IMR-90 (cell line): ENCODE measurements at regions not wholly inside any gene's neighbourhood (a gene's known extent, or its start where the extent isn't known, plus 50 kb on each side); places are given as distances from the start of the nearest gene placed in this dataset.
A peak's percentile ranks its signal among the peaks of the same experiment; 100 is the strongest.

Experiments used
- ATAC-seq: fragments of 200-7000 bp; cut with Tn5 transposase; 2 replicates; pipeline ENCODE4 v1.9.1; 2020; ENCODE audit warnings: low read depth, mild to moderate bottlenecking, moderate library complexity
- BruUV-seq: library from RNA; stranded (reverse); fragments of 400-500 nt; replicated peaks from 2 replicates; lab custom pipeline; 2021; lab: Mats Ljungman, UMichigan
- CTCF ChIA-PET: fragments of 300-600 bp; formaldehyde crosslinking; extraction: SDS; loops from one replicate; lab custom pipeline; 2021; ENCODE audit warnings: antibody characterized with exemption; lab: Yijun Ruan, JAX
- POLR2A ChIA-PET: fragments of 300-600 bp; sonication (Branson Sonifier 250); formaldehyde crosslinking; loops from one replicate; lab custom pipeline; 2022; ENCODE audit warnings: antibody characterized with exemption; ENCODE audit not compliant: unreplicated experiment; lab: Charles Lee
- DNase-seq: peaks from one replicate; pipeline ENCODE4 v3.0.0; 2013
- H2AFZ ChIP-seq: replicated peaks from 2 replicates; pipeline ENCODE3; 2013; ENCODE audit warnings: low read length, mild to moderate bottlenecking; ENCODE audit not compliant: poor library complexity
- H2AK5ac ChIP-seq: 2 replicates; pipeline ENCODE4 v1.6.1; 2013; ENCODE audit warnings: low read depth, low read length, inconsistent platforms
- H2AK9ac ChIP-seq: replicated peaks from 2 replicates; pipeline ENCODE3; 2013; ENCODE audit warnings: mild to moderate bottlenecking, low read depth, low read length, moderate library complexity; ENCODE audit not compliant: poor library complexity
- H2BK120ac ChIP-seq: 2 replicates; pipeline ENCODE4 v1.6.1; 2013; ENCODE audit warnings: low read depth, low read length, inconsistent platforms
- H2BK15ac ChIP-seq: 3 replicates; pipeline ENCODE4 v1.6.1; 2013; ENCODE audit warnings: low read depth, low read length, inconsistent platforms
- H2BK20ac ChIP-seq: 2 replicates; pipeline ENCODE4 v1.6.1; 2013; ENCODE audit warnings: low read depth, mild to moderate bottlenecking, inconsistent platforms, low read length, moderate library complexity
- H2BK5ac ChIP-seq: 2 replicates; pipeline ENCODE4 v1.6.1; 2013; ENCODE audit warnings: mild to moderate bottlenecking, low read depth, low read length, inconsistent platforms; ENCODE audit not compliant: poor library complexity, severe bottlenecking
- H3K14ac ChIP-seq: replicated peaks from 2 replicates; pipeline ENCODE4 v1.6.1; 2013; ENCODE audit warnings: low read depth, low read length, inconsistent platforms
- H3K18ac ChIP-seq: 2 replicates; pipeline ENCODE4 v1.6.1; 2013; ENCODE audit warnings: low read depth, low read length, control low read depth
- H3K23ac ChIP-seq: 2 replicates; pipeline ENCODE4 v1.6.1; 2013; ENCODE audit warnings: low read depth, low read length, inconsistent platforms
- H3K27ac ChIP-seq: 2 replicates; pipeline ENCODE4 v1.5.1; 2013; ENCODE audit warnings: mild to moderate bottlenecking, control low read depth, low read length; ENCODE audit not compliant: insufficient read depth
- H3K27me3 ChIP-seq: 2 replicates; pipeline ENCODE4 v1.6.1; 2013; ENCODE audit warnings: low read length; ENCODE audit not compliant: control insufficient read depth, insufficient read depth
- H3K36me3 ChIP-seq: 2 replicates; pipeline ENCODE4 v1.6.1; 2013; ENCODE audit warnings: low read length, mixed read lengths; ENCODE audit not compliant: control insufficient read depth, insufficient read depth
- H3K4ac ChIP-seq: 2 replicates; pipeline ENCODE4 v1.6.1; 2013; ENCODE audit warnings: low read depth, low read length, inconsistent platforms
- H3K4me1 ChIP-seq: 2 replicates; pipeline ENCODE4 v1.6.1; 2013; ENCODE audit warnings: low read length, mixed read lengths; ENCODE audit not compliant: control insufficient read depth, insufficient read depth
- H3K4me2 ChIP-seq: 2 replicates; pipeline ENCODE4 v1.6.1; 2013; ENCODE audit warnings: low read depth, mild to moderate bottlenecking, control low read depth, low read length, moderate library complexity
- H3K4me3 ChIP-seq: 2 replicates; pipeline ENCODE4 v1.5.1; 2013; ENCODE audit warnings: low read depth, mild to moderate bottlenecking, control low read depth, low read length, moderate library complexity; ENCODE audit not compliant: insufficient read depth
- H3K56ac ChIP-seq: 2 replicates; pipeline ENCODE4 v1.6.1; 2013; ENCODE audit warnings: low read length, inconsistent platforms; ENCODE audit not compliant: insufficient read depth; ENCODE audit errors: extremely low read depth
- H3K79me1 ChIP-seq, 2 experiments: 2 replicates each; pipeline ENCODE4 v1.6.1; 2013; ENCODE audit warnings: low read length in 2 of 2, inconsistent platforms in 1 of 2, low read depth in 1 of 2
- H3K9ac ChIP-seq: 2 replicates; pipeline ENCODE4 v1.6.1; 2013; ENCODE audit warnings: low read depth, low read length, control low read depth
- H3K9me1 ChIP-seq: 2 replicates; pipeline ENCODE4 v1.6.1; 2013; ENCODE audit warnings: low read length, inconsistent platforms; ENCODE audit not compliant: insufficient read depth
- H3K9me3 ChIP-seq: 2 replicates; pipeline ENCODE4 v1.6.1; 2013; ENCODE audit warnings: low read length; ENCODE audit not compliant: control insufficient read depth, insufficient read depth
- H4K20me1 ChIP-seq: 2 replicates; pipeline ENCODE4 v1.6.1; 2013; ENCODE audit warnings: low read length, inconsistent platforms; ENCODE audit not compliant: insufficient read depth
- H4K5ac ChIP-seq: 2 replicates; pipeline ENCODE4 v1.6.1; 2013; ENCODE audit warnings: mild to moderate bottlenecking, low read depth, low read length, control low read depth
- H4K8ac ChIP-seq, 2 experiments: 2 replicates each; pipeline ENCODE4 v1.6.1; 2013; ENCODE audit warnings: low read depth in 2 of 2, low read length in 2 of 2, control low read depth in 1 of 2, inconsistent platforms in 1 of 2
- H4K91ac ChIP-seq: 2 replicates; pipeline ENCODE4 v1.6.1; 2013; ENCODE audit warnings: low read depth, low read length, inconsistent platforms; ENCODE audit not compliant: insufficient read depth
- CEBPB ChIP-seq: IDR thresholded peaks from 2 replicates; pipeline ENCODE4 v1.6.1; 2012; ENCODE audit warnings: low read depth, low read length, improper control_type of control experiment
- RAD21 ChIP-seq: IDR thresholded peaks from 2 replicates; pipeline ENCODE4 v1.6.1; 2012; ENCODE audit warnings: low read length, improper control_type of control experiment
- WGBS, 2 experiments: methylation state at CpG; one replicate each; pipeline versions ENCODE4 v1.1.5 to v1.1.7; 2013; ENCODE audit warnings: missing lambda C conversion rate in 2 of 2; ENCODE audit not compliant: insufficient read length in 1 of 2; ENCODE audit errors: extremely low coverage in 2 of 2; 5-methylcytosine and 5-hydroxymethylcytosine counted together
- dilution Hi-C: fragments of 300-500 bp; cut with HindIII; formaldehyde crosslinking; loops from one replicate; pipeline ENCODE4 v1.14.3; 2018; ENCODE audit warnings: low sequenced_read_pairs; ENCODE audit not compliant: unreplicated experiment
- in situ Hi-C: fragments of 300-500 bp; cut with MboI; formaldehyde crosslinking; loops from 3 replicates; pipeline ENCODE4 v1.14.3; 2019; ENCODE audit warnings: low sequenced_read_pairs, inconsistent platforms, mixed read lengths
- intact Hi-C: fragments of 100-400 bp; cut with micrococcal nuclease; formaldehyde crosslinking; loops from 2 replicates; pipeline ENCODE4 v1.10.0; 2022

GRCh38 chr20:21020659-21021471 is 85.3 kb downstream of the LINC00237 start:
- in situ Hi-C loops: no loop called here
- no peak overlapping the region for H3K9ac ChIP-seq
- H3K18ac ChIP-seq: no peak overlapping the region
- no TSS peak for BruUV-seq
- no peaks in the 10 kb centered on the region for H3K27me3 ChIP-seq
- TF ChIP-seq RAD21 (no peak), CEBPB (0 out of 2 replicates have a peak, but pooled peaks have one; percentile 22)
- no peak overlapping the region for H4K8ac ChIP-seq
- H2BK120ac ChIP-seq: no peak overlapping the region
- WGBS, 2 experiments: no CpG with 5 or more reads among the region's 11 CpGs
- H3K4me1 ChIP-seq: no peaks in the 10 kb centered on the region
- no peak overlapping the region for H3K23ac ChIP-seq
- H3K4me2 ChIP-seq: no peak overlapping the region
- no peak overlapping the region for H2BK20ac ChIP-seq
- intact Hi-C loops: no loop called here
- no peak overlapping the region for H2BK15ac ChIP-seq
- no peak for ATAC-seq
- ChIA-PET CTCF (no interaction called here), POLR2A (no interaction called here)
- H3K9me1 ChIP-seq: no peaks in the 10 kb centered on the region
- no peak overlapping the region for H2BK5ac ChIP-seq
- no peak overlapping the region for H2AFZ ChIP-seq
- dilution Hi-C loops: no loop called here
- no peaks in the 10 kb centered on the region for H4K20me1 ChIP-seq
- no peaks in the 10 kb centered on the region for H3K36me3 ChIP-seq
- H3K56ac ChIP-seq: no peak overlapping the region
- H3K14ac ChIP-seq: no peak overlapping the region
- no peak overlapping the region for H3K27ac ChIP-seq
- H4K91ac ChIP-seq: no peak overlapping the region
- H3K4ac ChIP-seq: no peak overlapping the region
- no peak overlapping the region for H2AK9ac ChIP-seq
- H3K4me3 ChIP-seq: no peak overlapping the region
- no peaks in the 10 kb centered on the region for H3K79me1 ChIP-seq
- no peak overlapping the region for H2AK5ac ChIP-seq
- no peak overlapping the region for H4K5ac ChIP-seq
- DNase-seq: no peak
- H3K9me3 ChIP-seq: no peaks in the 10 kb centered on the region
